SIG-M5 treated with dmso at 0.1 percent for 504 hours (cell line): ENCODE measurements at regions not wholly inside any gene's neighbourhood (a gene's known extent, or its start where the extent isn't known, plus 50 kb on each side); places are given as distances from the start of the nearest gene placed in this dataset.

ENCODE experiments used
- DNase-seq: peaks from one replicate; lab custom pipeline; 2025; ENCODE audit not compliant: unreplicated experiment; lab: John Stamatoyannopoulos, UW

DNA sequence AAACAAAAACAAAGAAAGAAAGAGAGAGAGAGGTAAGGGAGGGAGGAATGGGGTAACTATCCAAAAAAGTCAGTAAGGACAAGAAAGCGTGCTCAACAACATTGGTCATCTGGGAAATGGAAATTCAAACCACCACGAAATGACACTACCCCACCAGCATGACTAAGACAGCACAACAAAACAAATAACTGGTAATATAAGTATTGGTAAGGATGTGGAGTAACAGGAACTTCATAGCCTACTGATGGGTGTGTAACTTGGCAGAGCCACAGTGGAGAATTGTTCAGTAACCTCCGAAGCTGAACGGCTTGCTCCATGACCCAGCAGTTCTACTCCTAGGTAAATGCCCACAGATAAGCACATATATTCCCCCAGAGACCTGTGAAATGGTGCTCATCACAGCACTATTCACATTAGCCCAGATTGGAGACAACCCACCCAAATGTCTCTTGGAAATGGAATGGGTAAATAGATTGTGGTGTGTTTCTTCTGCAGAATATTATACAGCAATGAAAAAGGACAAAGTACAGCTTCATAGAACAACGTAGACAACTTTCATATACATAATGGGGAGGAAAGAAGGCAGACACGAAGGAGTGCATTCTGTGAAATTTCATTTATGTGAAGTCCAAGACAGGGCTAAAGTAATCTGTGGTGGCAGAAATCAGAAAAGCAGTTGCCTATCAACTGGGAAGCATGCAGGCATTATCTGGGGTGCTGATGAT, 95.5 kb upstream of the ATP6AP2 start:
- DNase-seq = no peak

DNA sequence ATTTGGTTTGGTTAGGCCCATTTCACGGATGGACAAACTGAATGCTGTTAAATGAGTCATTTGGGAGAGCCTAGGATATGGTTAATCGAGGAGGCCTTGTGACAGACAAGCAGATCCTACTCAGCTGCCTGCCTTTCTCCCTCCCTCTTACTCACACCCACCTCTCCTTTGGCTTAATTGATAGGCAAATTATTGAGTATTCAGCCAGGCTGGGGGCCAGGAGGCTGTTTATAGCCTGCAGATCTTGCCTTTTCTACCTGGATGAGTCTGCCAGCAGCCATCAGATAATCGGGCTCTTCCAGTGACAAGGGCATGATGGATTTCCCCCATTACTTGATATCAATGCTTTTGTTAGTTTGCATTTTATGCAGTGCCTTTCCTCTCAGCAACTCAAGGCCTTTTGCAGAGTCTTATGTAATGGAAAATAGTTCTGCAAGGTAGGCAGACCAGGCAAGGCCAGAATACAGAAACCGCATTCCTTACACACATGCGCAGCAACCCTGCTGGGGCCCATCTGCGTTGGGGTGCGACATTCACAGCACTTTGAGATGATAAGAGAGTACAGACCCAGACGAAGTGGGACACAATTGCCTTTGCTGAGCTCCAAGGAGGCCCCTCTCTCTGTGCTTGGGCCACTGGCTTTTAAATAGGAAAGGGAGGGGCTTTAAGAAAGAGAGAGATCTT, 96.2 kb upstream of the ATP6AP2 start:
- DNase-seq = no peak

DNA sequence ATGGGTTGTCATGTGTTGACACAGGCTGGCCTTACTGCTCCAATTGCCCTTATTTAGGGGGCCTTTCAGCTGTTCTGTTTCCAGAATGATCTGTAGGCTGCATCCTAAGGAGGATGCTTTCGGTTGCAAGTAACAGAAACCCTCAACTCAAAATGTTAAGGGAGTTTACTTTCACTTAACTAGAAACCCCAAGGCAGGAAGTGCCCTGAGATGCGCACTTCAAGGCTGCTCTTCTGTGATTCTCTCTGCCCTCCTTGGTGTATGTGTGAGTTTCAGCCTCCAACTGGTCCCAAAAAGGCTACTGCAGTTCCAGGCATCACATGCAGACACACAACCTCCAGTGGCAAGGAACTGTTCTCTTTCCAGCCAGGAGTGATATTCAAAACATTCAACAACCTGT, 97.3 kb upstream of the ATP6AP2 start:
- no peak for DNase-seq

DNA sequence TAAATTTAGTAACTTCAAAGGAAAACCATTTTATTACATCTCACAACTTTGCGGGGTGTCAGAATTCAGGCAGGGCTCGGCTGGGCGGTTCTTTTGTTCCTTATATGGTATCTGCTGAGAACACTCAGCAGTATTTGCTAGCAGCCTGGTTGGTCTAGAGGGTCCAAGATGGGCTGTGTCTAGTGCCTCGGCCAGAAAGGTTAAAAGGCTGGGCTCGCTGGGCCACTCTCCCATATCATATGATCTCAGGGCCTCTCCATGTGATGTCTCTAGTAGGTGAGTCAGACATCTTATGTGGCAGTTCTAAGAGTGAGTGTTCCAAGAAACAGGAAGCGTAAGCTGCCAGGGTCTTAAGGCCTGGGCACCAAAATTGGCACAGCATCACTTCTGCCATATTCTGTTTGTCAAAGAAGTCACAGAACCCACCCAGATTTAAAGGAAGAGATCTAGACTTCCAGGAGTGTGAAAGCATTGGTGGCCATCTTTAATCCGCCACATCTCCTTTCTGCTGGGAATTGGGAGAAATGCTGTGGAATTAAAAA, 100.9 kb upstream of the ATP6AP2 start:
- DNase-seq = no peak

DNA sequence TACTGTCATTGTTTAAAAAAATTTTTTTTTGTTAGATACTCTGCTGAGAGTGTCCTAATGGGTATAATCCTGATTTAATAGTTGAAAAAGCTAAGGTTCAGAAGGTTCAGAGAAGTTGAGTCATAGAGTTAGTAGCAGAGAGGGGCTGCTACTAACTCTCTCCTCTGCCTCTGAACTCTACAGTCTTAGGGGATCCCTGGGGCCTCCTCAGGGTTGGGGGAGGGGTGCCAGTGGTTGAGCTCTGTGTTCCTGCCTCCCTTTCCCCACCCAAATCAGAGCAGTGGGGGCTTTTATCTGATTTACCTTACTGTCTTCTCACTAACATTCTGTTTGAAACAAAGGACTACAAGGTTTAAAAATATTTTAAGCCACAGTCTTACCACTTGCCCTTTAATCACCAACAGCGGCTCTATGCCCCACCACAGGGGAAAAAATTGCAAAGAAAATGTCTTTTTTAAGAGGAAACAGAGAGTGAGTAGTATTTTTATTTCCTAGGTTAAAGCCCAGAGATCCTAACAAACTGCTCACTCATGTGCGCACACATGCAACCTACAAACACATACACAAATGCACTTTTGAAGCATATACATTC, 102.2 kb upstream of the ATP6AP2 start:
- DNase-seq = no peak

DNA sequence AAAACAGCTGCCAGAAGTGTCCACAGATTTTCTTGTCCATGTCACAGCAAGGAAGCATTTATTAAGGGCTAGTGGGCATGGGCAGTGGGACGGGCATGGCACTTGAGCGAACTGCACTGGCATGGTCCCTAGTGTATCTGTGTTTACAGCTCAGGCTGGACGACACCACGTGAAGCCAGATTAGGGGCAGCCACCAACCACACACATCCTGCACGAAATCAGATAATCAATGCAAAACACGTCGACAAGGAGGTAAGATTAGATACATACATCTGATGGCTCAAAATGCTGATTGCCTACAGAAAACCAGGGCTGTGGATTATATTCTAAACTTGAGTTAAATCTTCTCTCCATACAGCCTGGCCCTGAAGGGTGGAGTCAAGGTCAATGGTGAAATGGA, 103.8 kb upstream of the ATP6AP2 start:
- DNase-seq = no peak

DNA sequence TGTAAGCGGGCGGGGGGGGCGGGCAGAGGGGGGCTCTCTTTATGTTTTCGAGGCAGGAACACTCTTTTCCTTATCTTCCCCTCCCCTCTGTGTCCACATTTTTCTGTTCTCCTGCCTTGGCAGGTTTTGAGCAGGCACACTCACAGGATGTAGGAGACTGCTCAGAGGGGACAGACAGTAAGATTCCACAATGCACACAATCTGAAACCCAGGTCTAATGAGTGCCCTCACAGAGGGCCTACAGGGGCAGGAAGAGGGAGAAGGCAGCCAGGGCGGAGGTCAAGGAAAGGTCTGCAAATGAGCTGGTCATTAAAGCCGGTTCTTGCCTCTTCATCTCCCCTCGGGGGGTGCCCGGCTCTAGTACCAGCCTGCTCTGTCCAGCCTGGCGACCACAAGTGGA, 106.1 kb upstream of the ATP6AP2 start:
- no peak for DNase-seq

DNA sequence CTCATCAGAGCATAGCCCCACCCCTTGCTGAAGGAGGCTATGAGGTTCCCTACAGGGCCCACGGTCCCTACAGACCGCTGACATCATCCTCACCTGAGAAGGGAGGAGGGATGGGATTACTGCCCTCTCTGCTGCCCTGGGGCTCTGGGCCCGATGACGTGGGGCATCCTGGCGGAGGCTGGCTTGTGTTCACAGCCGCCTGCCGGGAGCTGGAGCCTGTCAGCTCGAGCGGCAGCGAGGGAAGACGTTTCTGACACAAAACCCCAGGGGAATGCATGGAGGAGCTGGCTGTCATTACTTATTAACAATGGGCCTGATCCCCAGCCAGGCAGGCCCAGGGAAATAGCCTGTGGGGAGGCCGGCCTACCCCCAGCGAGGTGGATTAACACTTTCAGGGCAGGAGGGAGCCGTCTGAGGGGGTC, 106.6 kb upstream of the ATP6AP2 start:
- peak; percentile 17 for DNase-seq

DNA sequence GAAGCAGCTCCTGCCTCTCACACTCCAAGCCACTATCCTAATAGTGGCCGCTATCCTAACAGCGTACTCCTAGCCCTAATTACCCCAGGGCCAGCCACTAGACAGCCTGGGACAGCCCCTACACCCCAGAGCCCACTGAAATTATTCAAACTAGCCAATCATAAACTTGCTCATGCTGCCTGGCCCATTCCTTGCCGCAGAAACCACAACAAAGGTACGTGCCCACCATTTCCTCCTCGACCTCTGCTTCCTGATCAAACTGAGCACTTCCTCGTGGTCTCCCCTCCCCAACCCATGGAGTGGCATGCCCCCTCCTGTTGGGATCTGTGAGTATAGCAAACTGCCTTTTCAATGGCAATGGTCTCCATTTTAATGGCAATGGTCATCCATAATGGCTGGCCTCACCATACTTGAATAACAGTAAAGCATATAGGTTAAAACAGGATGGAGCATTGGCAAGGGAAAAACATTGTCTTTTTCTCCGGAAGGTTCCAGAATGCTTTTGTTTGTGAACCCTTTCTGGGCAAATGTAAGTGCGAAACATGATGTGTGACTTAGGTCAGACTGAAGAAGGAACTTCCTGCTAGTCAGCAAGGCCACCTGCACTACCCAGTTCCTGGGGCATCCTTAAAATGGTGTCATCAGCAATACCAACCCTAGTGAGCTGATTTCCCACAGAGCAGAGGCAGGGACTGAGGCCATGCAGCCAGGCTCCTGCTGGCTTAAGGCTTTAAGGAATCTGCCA, 107.1 kb upstream of the ATP6AP2 start:
- no peak for DNase-seq

DNA sequence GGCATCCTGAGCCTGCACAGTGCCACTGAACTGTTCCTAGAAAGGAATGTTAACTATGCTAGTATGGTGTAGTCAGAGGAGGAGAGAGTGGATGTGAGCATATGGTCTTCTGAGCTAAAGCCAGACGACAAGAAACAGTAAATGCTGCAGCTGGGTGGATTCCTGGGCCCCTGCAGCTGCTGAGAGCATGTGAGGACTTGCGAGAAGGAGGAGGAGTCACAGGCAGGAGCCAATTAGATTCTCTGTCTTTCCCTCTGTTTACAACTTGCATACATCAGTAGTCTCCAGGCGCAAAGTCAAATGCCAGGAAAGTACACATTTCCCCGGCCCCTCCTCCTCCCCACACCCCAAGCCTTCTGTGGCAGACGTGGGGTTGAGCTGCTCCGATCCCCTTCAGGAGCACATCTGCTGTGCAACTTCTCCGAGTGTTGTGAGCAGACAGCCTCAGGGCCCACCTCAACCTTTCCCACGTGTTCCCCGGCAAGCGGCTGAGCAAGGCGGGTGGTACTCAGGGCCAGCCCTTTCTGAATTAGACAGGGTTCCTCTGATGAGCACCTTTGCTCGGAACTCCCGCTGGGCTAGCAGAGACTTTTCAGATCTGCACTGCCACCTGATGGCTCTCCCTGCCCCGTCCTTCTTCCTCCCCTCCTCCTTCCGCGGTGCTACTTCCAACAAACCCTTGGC, 108.7 kb upstream of the ATP6AP2 start:
- no peak for DNase-seq

DNA sequence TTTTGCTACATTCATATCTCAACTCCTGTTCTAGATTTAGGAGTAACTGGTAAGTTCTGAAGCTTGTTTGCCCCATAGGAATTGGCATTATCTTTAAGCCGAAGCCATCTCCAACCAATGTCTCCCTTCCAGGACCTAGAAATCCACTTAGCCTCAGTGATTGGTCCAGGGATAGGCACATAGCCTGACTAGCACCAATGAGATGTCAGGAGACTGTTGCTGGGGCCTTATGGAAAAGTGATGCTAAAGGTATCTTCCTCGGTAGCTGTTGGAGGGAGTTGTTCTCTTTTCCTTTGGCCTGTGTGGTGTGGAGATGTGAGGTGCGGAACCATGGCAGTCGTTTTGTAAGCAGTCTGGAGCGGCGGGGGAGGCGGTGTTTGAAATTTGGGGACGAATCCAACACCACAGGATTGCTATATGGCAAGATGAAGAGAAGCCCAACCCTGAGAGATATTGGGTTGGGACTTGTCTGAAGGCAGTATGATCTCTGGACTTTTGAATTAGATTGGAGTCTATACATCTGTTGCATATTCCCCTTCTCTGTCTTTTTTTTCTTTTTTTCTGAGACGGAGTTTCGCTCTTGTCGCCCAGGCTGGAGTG, 109.8 kb upstream of the ATP6AP2 start:
- DNase-seq = no peak

DNA sequence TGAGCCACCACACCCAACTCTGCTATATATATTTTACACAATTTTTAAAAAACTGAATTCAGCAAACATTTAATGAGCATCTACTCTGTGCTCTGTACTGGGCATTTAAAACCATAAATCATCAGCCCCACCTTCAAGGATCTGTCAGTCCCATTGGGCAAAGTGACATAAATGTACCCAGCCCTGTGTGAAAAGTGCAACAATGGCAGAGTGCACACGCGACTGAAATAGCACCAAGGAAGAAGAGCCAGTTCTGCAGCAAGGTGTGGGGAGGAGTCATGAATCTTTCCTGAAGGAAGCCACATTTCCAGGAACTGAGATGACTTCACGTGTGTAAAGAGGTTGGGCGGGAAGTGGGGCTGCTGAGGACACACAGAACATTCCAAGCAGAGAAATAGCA, 111.5 kb upstream of the ATP6AP2 start:
- no peak for DNase-seq

DNA sequence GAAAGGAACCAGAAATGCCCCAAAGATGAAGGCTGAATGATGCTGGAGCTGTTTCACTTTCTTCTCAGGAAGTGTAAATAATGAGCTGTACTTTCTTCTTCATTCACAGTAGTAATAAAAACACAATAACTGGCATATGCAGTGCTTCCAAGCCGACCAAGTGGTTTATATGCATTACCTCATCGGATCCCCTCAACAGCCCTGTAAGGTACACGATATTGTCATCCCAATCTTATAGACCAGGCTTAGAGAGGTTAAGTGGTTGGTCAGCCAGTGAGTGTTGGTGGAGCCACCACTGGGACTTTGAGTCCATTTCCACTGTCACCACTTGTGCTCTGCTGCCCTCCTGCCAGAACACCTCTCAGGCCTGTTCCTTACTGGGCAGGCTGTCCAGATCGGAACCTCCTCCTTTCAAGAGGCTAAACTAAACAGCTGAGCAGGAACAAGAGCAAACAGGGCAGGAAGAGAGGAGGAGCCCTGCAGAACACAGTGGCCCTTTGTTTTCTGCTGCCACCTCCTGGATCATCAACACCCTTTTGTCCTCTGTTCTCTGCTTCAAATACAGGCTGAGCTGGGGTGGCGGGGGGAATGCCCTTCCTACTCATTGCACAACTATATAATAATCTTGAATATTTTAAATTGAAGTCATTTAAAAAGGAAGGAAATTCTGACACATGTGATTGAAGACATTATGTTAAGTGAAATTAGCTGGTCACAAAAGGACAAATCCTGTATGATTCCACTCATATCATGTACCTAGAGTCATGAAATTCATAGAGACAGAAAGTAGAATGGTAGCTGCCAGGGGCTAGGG, 112.5 kb upstream of the ATP6AP2 start:
- peak; percentile 88 for DNase-seq

DNA sequence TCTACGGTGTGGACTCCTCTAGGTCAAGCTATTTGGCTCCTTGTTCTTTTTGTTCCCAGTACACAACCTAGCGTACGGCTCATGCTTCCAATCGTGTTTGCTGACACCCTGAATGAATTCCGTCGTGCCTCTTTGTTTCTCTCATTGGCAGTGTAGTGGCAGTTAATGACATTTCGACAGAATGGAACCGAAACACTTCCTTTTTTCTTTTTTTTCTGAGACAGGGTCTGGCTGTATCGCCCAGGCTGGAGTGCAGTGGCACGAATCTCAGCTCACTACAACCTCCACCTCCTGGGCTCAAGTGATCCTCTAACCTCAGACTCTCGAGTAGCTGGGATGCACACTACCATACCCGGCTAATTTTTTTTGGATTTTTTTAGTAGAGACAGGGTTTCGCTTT, 113.3 kb upstream of the ATP6AP2 start:
- peak; percentile 30 for DNase-seq

DNA sequence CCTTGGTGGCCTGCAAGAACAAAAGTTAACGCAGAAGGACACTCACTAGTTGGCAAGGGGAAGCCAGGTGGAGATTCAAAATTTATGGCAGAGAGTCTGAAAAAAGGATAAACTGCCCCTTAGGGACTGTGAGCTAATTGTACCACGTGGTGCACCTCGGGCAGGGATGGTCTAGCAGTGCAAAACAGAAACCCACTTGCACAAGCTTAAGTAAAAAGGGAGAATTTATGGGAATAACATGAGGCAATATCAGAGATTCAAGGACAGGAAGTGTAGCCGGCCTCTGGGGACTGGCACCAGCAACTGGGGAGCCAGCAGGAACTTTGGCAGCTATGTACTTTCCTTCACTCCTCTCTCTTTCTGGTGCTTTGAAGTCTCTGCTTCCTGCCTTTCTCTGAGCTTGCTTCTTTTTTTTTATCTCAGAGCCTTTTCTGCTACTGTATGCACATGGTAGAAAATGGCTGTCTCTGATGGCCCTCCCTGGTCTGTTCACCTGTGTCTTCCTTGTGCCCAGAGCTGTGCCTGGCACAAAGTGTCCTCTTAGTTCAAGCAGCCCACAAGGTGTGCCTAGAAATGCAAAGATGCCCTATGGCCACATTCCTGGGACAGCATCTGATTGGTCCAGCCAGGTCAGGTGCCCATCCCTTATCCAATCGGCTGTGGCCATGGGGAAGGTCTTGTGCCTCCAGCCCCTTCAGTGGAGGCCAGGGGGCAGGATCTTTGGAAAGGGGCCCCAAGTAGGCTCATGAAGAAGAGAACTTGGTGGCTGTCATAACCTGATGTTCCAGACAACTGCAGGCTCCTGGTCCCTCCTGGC, 114.8 kb upstream of the ATP6AP2 start:
- DNase-seq = no peak

DNA sequence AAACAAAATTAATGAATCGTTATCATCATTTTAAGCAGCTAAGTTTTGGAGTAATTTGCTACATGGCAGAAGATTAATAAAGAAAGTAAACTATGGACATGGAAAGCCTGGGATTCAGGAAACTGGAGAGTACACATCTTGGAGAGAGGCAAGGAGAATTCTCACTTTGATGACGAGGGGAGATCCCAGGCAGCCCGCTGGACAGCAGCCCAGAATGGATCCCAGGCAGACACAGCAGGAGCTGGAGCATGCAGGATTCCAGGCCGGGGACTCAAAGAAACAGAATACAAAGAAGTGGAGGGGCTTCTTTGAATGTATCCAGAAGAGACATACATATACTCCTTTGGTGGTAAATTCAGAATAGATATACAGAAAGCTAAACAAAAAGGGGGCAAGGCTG, 118.0 kb upstream of the ATP6AP2 start:
- DNase-seq = no peak

DNA sequence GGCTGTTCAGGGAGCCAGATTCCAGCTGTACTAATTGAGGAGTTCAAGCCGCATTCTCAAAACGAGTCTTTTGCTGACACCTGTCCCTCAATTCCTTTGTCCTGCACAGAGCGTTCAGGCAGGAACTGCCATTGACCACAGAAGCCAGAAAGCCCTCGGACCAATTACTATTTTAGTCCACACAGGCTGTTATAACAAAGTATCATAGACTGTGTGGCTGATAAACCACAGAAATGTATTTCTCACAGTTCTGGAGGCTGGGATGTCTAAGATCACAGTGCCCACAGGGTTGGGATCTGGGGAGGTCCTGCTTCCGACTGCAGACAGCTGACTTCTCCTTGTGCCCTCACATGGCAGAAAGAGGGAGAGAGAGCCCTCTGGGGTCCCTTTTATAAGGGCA, 119.8 kb upstream of the ATP6AP2 start:
- DNase-seq = no peak

DNA sequence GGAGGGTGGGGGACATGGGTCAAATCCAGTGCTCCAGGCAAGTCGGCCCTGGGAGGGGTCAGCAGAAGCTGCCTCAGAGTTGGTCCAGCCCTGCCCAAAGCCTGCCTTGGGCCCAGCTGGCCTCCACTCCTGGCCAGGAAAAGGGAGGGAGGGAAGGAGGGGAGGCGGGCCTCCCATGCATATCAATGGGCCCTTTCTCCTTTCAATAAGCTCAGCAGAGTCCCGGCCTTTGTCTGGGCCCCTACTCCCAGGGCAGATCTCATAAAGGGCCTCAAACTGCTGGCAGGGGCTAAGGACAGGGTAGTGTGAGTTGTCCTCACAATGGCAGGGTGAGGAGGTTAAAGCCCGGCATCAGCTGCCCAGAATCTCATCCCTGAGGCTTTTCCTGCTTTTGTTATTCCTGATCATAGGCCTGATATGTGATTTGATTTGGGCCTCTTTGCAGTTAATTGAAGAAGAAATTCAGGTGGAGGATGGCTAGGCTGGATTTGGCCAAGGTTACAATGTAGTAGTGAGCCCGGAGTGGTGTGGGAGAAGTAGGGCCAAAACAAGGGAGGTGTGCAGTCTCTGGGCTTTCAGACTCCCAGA, 121.1 kb upstream of the ATP6AP2 start:
- DNase-seq = no peak
